ENCODE measurements at regions not wholly inside any gene's neighbourhood (a gene's known extent, or its start where the extent isn't known, plus 50 kb on each side); places are given as distances from the start of the nearest gene placed in this dataset.

GRCh38 chr10:94156453-94156852 is 162.7 kb downstream of the PLCE1 start (continued):
- no peak for TF ChIP-seq CHD7 (IDR thresholded peaks at IDR 0.05; ENCODE audit: insufficient replicate concordance, low read length)
- no peak for TF ChIP-seq YY1 (IDR thresholded peaks at IDR 0.05; ENCODE audit: low read depth, low read length)
- no peak for TF ChIP-seq SP2 (IDR thresholded peaks at IDR 0.05; ENCODE audit: low read length)
- no peak for TF ChIP-seq BRCA1 (IDR thresholded peaks at IDR 0.05; ENCODE audit: low read depth, low read length)

All from H1 (cell line).